Loucy (cell line): ENCODE measurements at regions not wholly inside any gene's neighbourhood (a gene's known extent, or its start where the extent isn't known, plus 50 kb on each side); places are given as distances from the start of the nearest gene placed in this dataset.

Experiments used
- H2AFZ ChIP-seq: fragments of 200-600 bp; sonication (generic); 2 replicates; pipeline ENCODE4 v1.6.0; 2016; ENCODE audit warnings: antibody characterized with exemption, mild to moderate bottlenecking, low read length, moderate library complexity
- H3F3A ChIP-seq: fragments of 200-600 bp; 2 replicates; pipeline ENCODE4 v1.6.0; 2016; ENCODE audit warnings: antibody characterized with exemption, low read depth, mild to moderate bottlenecking
- H3K27me3 ChIP-seq: fragments of 200-600 bp; sonication (generic); 2 replicates; pipeline ENCODE4 v1.6.1; 2014; ENCODE audit warnings: low read length, mild to moderate bottlenecking; ENCODE audit not compliant: insufficient read depth, poor library complexity, severe bottlenecking
- H3K36me3 ChIP-seq: fragments of 200-600 bp; sonication (generic); 2 replicates; pipeline ENCODE4 v1.6.1; 2016; ENCODE audit warnings: low read length; ENCODE audit not compliant: insufficient read depth
- H3K4me1 ChIP-seq: fragments of 200-600 bp; sonication (generic); 2 replicates; pipeline ENCODE4 v1.5.1; 2014; ENCODE audit warnings: low read length, mild to moderate bottlenecking; ENCODE audit not compliant: insufficient read depth, poor library complexity, severe bottlenecking
- H3K4me2 ChIP-seq: fragments of 200-600 bp; sonication (generic); 2 replicates; pipeline ENCODE4 v1.6.0; 2014; ENCODE audit warnings: antibody characterized with exemption, low read length, low read depth, mild to moderate bottlenecking; ENCODE audit not compliant: poor library complexity, severe bottlenecking
- H3K4me3 ChIP-seq: fragments of 200-600 bp; sonication (generic); 2 replicates; pipeline ENCODE4 v1.5.1; 2014; ENCODE audit warnings: low read length, mild to moderate bottlenecking, mixed read lengths; ENCODE audit not compliant: poor library complexity, severe bottlenecking
- H3K79me2 ChIP-seq: fragments of 200-600 bp; sonication (generic); 2 replicates; pipeline ENCODE4 v1.6.1; 2014; ENCODE audit warnings: low read length; ENCODE audit not compliant: insufficient read depth
- H3K9ac ChIP-seq: fragments of 200-600 bp; sonication (generic); 2 replicates; pipeline ENCODE4 v1.6.0; 2014; ENCODE audit warnings: mild to moderate bottlenecking, low read depth, low read length, moderate library complexity; ENCODE audit not compliant: poor library complexity, severe bottlenecking
- H3K9me2 ChIP-seq: fragments of 200-600 bp; sonication (generic); replicated peaks from 2 replicates; pipeline ENCODE4 v1.6.1; 2016; ENCODE audit warnings: low read depth, low read length, mixed read lengths
- H3K9me3 ChIP-seq: fragments of 200-600 bp; sonication (generic); 2 replicates; pipeline ENCODE4 v1.6.1; 2014; ENCODE audit warnings: mild to moderate bottlenecking, antibody characterized with exemption, low read length, low read depth; ENCODE audit not compliant: insufficient read depth
- H4K20me1 ChIP-seq: fragments of 200-600 bp; sonication (generic); 2 replicates; pipeline ENCODE4 v1.6.0; 2014; ENCODE audit warnings: antibody characterized with exemption, low read length, mild to moderate bottlenecking; ENCODE audit not compliant: insufficient read depth, poor library complexity, severe bottlenecking
- EZH2phosphoT487 ChIP-seq: fragments of 200-600 bp; IDR thresholded peaks from 2 replicates; pipeline ENCODE4 v1.6.1; 2018; ENCODE audit warnings: antibody characterized with exemption, mild to moderate bottlenecking, moderate library complexity, borderline replicate concordance
- TF ChIP-seq, protein P1 (sequence below): fragments of 200-600 bp; sonication (generic); conservative IDR thresholded peaks from 2 replicates; pipeline ENCODE4 v1.5.1; 2014; ENCODE audit warnings: mild to moderate bottlenecking, antibody characterized with exemption, low read length

- Histone ChIP-seq H3K4me2 (no peak overlapping the region), H3F3A (no peaks in the 10 kb centered on the region), H3K4me1 (peaks cover 12% of the 10 kb centered on the region), H2AFZ (no peak overlapping the region; the same call in 1 of the 2 replicates), H3K4me3 (no peak overlapping the region), H4K20me1 (no peaks in the 10 kb centered on the region), H3K9me2 (no peaks in the 10 kb centered on the region), H3K27me3 (no peaks in the 10 kb centered on the region), H3K9ac (no peak overlapping the region), H3K36me3 (no peaks in the 10 kb centered on the region), H3K79me2 (no peaks in the 10 kb centered on the region), H3K9me3 (no peaks in the 10 kb centered on the region)
- TF ChIP-seq, protein P1, sequence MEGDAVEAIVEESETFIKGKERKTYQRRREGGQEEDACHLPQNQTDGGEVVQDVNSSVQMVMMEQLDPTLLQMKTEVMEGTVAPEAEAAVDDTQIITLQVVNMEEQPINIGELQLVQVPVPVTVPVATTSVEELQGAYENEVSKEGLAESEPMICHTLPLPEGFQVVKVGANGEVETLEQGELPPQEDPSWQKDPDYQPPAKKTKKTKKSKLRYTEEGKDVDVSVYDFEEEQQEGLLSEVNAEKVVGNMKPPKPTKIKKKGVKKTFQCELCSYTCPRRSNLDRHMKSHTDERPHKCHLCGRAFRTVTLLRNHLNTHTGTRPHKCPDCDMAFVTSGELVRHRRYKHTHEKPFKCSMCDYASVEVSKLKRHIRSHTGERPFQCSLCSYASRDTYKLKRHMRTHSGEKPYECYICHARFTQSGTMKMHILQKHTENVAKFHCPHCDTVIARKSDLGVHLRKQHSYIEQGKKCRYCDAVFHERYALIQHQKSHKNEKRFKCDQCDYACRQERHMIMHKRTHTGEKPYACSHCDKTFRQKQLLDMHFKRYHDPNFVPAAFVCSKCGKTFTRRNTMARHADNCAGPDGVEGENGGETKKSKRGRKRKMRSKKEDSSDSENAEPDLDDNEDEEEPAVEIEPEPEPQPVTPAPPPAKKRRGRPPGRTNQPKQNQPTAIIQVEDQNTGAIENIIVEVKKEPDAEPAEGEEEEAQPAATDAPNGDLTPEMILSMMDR: no peak
- TF ChIP-seq EZH2phosphoT487: no peak
Measured at GRCh38 chr1:115233598-115233997, 104.5 kb downstream of the NGF start.

- Histone ChIP-seq H3K9me2 (no peaks in the 10 kb centered on the region), H3K79me2 (no peaks in the 10 kb centered on the region), H3F3A (no peaks in the 10 kb centered on the region), H3K4me1 (peaks cover 12% of the 10 kb centered on the region), H3K27me3 (no peaks in the 10 kb centered on the region), H3K36me3 (no peaks in the 10 kb centered on the region), H3K9ac (no peak overlapping the region), H3K4me3 (no peak overlapping the region), H4K20me1 (no peaks in the 10 kb centered on the region), H3K4me2 (no peak overlapping the region), H3K9me3 (no peaks in the 10 kb centered on the region), H2AFZ (no peak overlapping the region)
- TF ChIP-seq, protein P1: no peak
Measured at GRCh38 chr1:115230281-115230680, 107.8 kb downstream of the NGF start.

GRCh38 chr1:115229016-115229415 is 109.0 kb downstream of the NGF start:
- Histone ChIP-seq H3K9ac (no peak overlapping the region), H3K79me2 (no peaks in the 10 kb centered on the region), H3F3A (no peaks in the 10 kb centered on the region), H3K36me3 (no peaks in the 10 kb centered on the region), H3K4me1 (peaks cover 9% of the 10 kb centered on the region), H3K9me3 (no peaks in the 10 kb centered on the region), H3K9me2 (no peaks in the 10 kb centered on the region), H4K20me1 (no peaks in the 10 kb centered on the region), H3K4me3 (no peak overlapping the region), H2AFZ (no peak overlapping the region), H3K4me2 (no peak overlapping the region), H3K27me3 (no peaks in the 10 kb centered on the region)
- TF ChIP-seq EZH2phosphoT487: no peak
- TF ChIP-seq, protein P1: no peak
